ENCODE measurements at regions not wholly inside any gene's neighbourhood (a gene's known extent, or its start where the extent isn't known, plus 50 kb on each side); places are given as distances from the start of the nearest gene placed in this dataset.

DNA sequence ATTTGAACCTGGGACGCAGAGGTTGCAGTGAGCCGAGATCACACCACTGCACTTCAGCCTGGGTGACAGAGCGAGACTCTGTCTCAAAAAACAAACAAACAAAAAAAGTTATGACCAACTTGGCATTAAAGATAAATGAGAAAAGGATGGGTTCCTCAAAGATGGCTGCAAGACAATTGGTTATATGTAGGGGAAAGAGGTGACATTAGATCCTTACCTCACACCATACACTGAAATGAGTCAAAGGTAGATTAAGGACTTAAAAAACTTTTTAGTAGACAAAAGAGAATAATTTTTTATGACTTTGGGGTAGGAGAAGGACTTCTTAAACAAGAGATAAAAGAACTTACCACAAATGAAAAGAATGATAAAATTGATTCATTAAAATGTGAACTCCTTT lies 74.5 kb downstream of the SYF2 start:
- no peaks in the 10 kb centered on the region for H3K27me3 ChIP-seq
- H3K4me3 ChIP-seq, result no peak overlapping the region
- no peaks in the 10 kb centered on the region for H3K4me1 ChIP-seq
- TF ChIP-seq CTCF (IDR thresholded peaks at IDR 0.05) (no peak), POLR2AphosphoS5 (IDR thresholded peaks at IDR 0.05; ENCODE audit: insufficient read depth in 1 of 2, low read depth in 1 of 2) (no peak), POLR2A (IDR thresholded peaks at IDR 0.05) (no peak)
- no peaks in the 10 kb centered on the region for H3K36me3 ChIP-seq
- DNase-seq (ENCODE audit: extremely low spot score in 2 of 2), result no peak
- H3K27ac ChIP-seq, result no peak overlapping the region
- intact Hi-C loops (cut with DNase I), result no loop called here
- H3K9me3 ChIP-seq, result no peaks in the 10 kb centered on the region

DNA sequence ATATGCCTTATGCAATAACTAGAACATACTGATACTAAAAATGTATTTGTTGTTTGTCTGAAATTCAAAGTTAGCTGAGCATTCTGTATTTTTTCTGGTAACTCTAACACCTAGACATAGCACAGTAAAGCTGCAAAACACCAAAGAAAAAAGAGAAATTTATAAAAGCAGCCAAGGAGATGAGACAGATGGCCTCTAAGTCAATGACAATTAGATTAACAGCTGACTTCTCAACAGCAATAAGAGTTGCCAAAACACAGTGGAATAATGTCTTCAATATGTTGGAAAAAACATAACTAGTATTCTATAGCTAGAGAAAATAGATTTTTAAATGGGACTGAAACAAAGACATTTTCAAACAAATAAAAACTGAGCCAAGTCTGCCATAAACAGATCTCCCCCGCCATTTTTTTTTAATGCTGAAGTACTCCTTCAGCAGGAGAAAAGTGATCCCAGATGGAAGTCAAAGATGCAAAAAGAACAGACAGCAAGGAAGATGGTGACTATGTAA lies 81.3 kb downstream of the SYF2 start:
- H3K4me1 ChIP-seq, result no peaks in the 10 kb centered on the region
- no peaks in the 10 kb centered on the region for H3K36me3 ChIP-seq
- no peaks in the 10 kb centered on the region for H3K27me3 ChIP-seq
- no peak for DNase-seq (ENCODE audit: extremely low spot score in 2 of 2)
- H3K9me3 ChIP-seq, result no peaks in the 10 kb centered on the region
- TF ChIP-seq POLR2AphosphoS5 (IDR thresholded peaks at IDR 0.05; ENCODE audit: insufficient read depth in 1 of 2, low read depth in 1 of 2) (no peak), CTCF (IDR thresholded peaks at IDR 0.05) (no peak), POLR2A (IDR thresholded peaks at IDR 0.05) (no peak)
- no peak overlapping the region for H3K27ac ChIP-seq
- intact Hi-C loops (cut with DNase I), result no loop called here
- H3K4me3 ChIP-seq, result no peak overlapping the region

DNA sequence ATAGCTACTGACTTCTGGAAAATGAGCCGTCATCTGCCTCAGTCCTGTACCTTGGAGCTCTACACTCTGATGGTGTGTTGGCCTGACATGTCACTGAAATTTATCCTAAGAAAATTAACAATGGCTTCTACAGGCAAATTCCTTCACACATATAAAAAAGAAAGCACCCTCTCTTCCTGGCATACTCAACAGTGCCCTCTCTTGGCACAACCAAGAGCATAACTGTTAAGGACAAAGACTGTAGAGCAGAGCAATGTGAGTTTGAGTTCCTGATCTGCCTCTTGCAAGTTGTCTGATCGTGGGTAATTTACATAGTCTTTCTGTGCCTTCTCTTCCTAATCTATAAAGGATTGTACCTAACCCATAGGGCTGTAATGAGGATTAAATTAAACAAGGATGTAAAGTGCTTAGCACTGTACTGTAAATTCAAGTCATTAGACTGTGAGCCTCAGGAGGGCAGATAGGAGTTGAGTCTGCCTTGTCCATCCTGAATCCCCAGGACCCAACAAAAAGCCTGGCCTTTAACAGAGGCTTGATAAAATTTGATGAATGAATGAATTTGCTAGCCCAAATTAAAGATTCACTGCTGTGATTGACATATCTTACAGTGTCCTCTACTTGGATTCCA lies 83.5 kb downstream of the SYF2 start:
- intact Hi-C loops (cut with DNase I), result no loop called here
- no peak overlapping the region for H3K4me3 ChIP-seq
- no peak overlapping the region for H3K27ac ChIP-seq

GRCh38 chr1:25146451-25146855 lies 85.8 kb downstream of the SYF2 start:
- intact Hi-C loops (cut with DNase I), result no loop called here
- Histone ChIP-seq H3K4me1 (no peaks in the 10 kb centered on the region), H3K4me3 (no peak overlapping the region), H3K9me3 (no peaks in the 10 kb centered on the region), H3K27me3 (no peaks in the 10 kb centered on the region), H3K36me3 (no peaks in the 10 kb centered on the region), H3K27ac (no peak overlapping the region)
- no peak for DNase-seq (ENCODE audit: extremely low spot score in 2 of 2)
- TF ChIP-seq POLR2AphosphoS5 (IDR thresholded peaks at IDR 0.05; ENCODE audit: insufficient read depth in 1 of 2, low read depth in 1 of 2) (no peak), POLR2A (IDR thresholded peaks at IDR 0.05) (no peak), CTCF (IDR thresholded peaks at IDR 0.05) (no peak)

More for the DNA sequence above, 83.5 kb downstream of the SYF2 start:
- Histone ChIP-seq H3K36me3 (no peaks in the 10 kb centered on the region), H3K27me3 (no peaks in the 10 kb centered on the region), H3K9me3 (no peaks in the 10 kb centered on the region), H3K4me1 (no peaks in the 10 kb centered on the region)
- TF ChIP-seq POLR2AphosphoS5 (IDR thresholded peaks at IDR 0.05; ENCODE audit: insufficient read depth in 1 of 2, low read depth in 1 of 2) (no peak), CTCF (IDR thresholded peaks at IDR 0.05) (no peak), POLR2A (IDR thresholded peaks at IDR 0.05) (no peak)
- DNase-seq (ENCODE audit: extremely low spot score in 2 of 2), result no peak

DNA sequence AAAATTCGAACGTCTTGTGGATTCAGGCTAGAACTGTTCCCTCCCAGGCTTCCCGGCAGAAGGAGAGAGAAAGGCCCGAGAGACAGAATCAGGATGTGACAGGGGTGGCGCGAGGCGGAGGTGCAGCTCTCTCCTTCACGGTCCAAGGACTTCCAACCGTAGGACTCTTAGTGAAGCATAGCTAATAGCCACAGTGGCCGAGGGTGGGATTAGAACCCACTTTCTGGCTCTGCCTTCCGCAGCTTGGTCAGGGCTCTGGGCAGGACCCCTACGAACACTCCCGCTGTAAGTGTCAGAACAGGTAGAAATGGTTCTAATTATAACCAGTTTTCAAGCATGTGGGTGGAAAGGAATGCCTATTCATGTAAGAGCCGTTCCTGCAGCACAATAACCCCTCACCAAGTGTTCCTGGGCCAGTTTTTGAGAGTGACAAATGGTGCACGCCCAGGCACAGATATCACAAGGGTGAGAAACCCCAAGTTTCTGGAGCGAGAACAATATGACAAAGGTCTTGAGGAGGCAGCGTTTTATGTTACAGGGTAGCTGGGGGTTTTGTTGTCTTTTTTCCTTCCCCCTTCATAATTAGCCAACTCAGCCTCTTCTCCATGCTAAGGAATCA lies 86.4 kb downstream of the SYF2 start:
- TF ChIP-seq CTCF (IDR thresholded peaks at IDR 0.05), result no peak
- no peak for TF ChIP-seq POLR2A (IDR thresholded peaks at IDR 0.05)
- no peak for TF ChIP-seq POLR2AphosphoS5 (IDR thresholded peaks at IDR 0.05; ENCODE audit: insufficient read depth in 1 of 2, low read depth in 1 of 2)
- Histone ChIP-seq H3K36me3 (no peaks in the 10 kb centered on the region), H3K4me1 (no peaks in the 10 kb centered on the region), H3K9me3 (no peaks in the 10 kb centered on the region), H3K27ac (no peak overlapping the region), H3K27me3 (no peaks in the 10 kb centered on the region), H3K4me3 (no peak overlapping the region)
- no peak for DNase-seq (ENCODE audit: extremely low spot score in 2 of 2)
- intact Hi-C loops (cut with DNase I), result no loop called here
